Right cardiac atrium (tissue), 5 donors: ENCODE measurements at regions not wholly inside any gene's neighbourhood (a gene's known extent, or its start where the extent isn't known, plus 50 kb on each side); places are given as distances from the start of the nearest gene placed in this dataset.
"Not testable (repeated sequence)": the region's sequence is repeated elsewhere in the genome, so short reads cannot be mapped to it uniquely, and the experiment has no call there.

ENCODE experiments used
- ATAC-seq, 2 donors: fragments of 200-7000 bp; cut with Tn5 transposase; one replicate each; pipeline versions ENCODE4 v1.8.0 to v1.9.1; 2020; ENCODE audit warnings: moderate library complexity in 2 of 2, mild to moderate bottlenecking in 1 of 2
- DNase-seq, 3 donors: peaks; one replicate each; pipeline ENCODE4 v3.0.0-alpha.2; 2020
- H3K27ac ChIP-seq: one replicate; pipeline ENCODE4 v1.5.1; 2013; ENCODE audit warnings: mild to moderate bottlenecking, low read length, control low read depth, moderate library complexity
- H3K27me3 ChIP-seq: one replicate; pipeline ENCODE4 v1.6.1; 2013; ENCODE audit not compliant: control insufficient read depth, insufficient read depth
- H3K4me1 ChIP-seq: one replicate; pipeline ENCODE4 v1.6.1; 2013; ENCODE audit warnings: low read length; ENCODE audit not compliant: control insufficient read depth, insufficient read depth
- H3K4me3 ChIP-seq: one replicate; pipeline ENCODE4 v1.5.1; 2013; ENCODE audit warnings: low read length, control low read depth
- H3K9me3 ChIP-seq: one replicate; pipeline ENCODE4 v1.6.1; 2013; ENCODE audit warnings: low read length; ENCODE audit not compliant: control insufficient read depth
- whole genome bisulfite sequencing: extraction: QIAGEN DNeasy Blood & Tissue Kit; methylation state at CpG from one replicate; pipeline ENCODE4 v1.1.7; 2013; 5-methylcytosine and 5-hydroxymethylcytosine counted together
- intact Hi-C, 4 donors: fragments of 100-400 bp; cut with DNase I; formaldehyde crosslinking; loops; one replicate each; pipeline versions ENCODE4 v1.11.0 to v1.14.0; 2022 to 2023
- donor health status: healthy with polysubstance abuse.
- donor health status: DM: no; HTN: yes; CAD: no.
- donor health status: DM: no; HTN: no; CAD: no.
- donor health status: DM: no; HTN: yes; CAD: no; lungs with severe emphysema.
- donor health status: DM: yes; HTN: yes; CAD: no.

- intact Hi-C loops, result no loop called here
- WGBS, result 2% methylated on average over 47 of the region's 47 CpGs
- H3K4me1 ChIP-seq, result no peaks in the 10 kb centered on the region
- peak overlapping the region; percentile 38 for H3K4me3 ChIP-seq
- DNase-seq (peak; percentile 37 to 82 (median 79)), ATAC-seq (peak; percentile 64 to 66)
- no peak overlapping the region for H3K27ac ChIP-seq
- no peaks in the 10 kb centered on the region for H3K9me3 ChIP-seq
- no peaks in the 10 kb centered on the region for H3K27me3 ChIP-seq
These were observed 68.4 kb upstream of the SSBP3 start for GRCh38 chr1:54474310-54475251.

- ATAC-seq, result no peak
- no peak overlapping the region for H3K27ac ChIP-seq
- H3K27me3 ChIP-seq, result no peaks in the 10 kb centered on the region
- WGBS, result 80% methylated on average over 7 of the region's 7 CpGs
- H3K4me3 ChIP-seq, result no peak overlapping the region
- intact Hi-C loops, result no loop called here
- H3K9me3 ChIP-seq, result no peaks in the 10 kb centered on the region
- no peak for DNase-seq
- H3K4me1 ChIP-seq, result no peaks in the 10 kb centered on the region
These were observed 65.4 kb upstream of the SSBP3 start for GRCh38 chr1:54471588-54471987.

- ATAC-seq, DNase-seq, H3K27ac ChIP-seq, H3K4me3 ChIP-seq, H3K4me1 ChIP-seq, intact Hi-C loops, H3K9me3 ChIP-seq, H3K27me3 ChIP-seq: not testable (repeated sequence)
- 90% methylated on average over 2 of the region's 2 CpGs for WGBS
These were observed 63.2 kb upstream of the SSBP3 start for GRCh38 chr1:54469444-54469843.

GRCh38 chr1:54468288-54469084 is 62.3 kb upstream of the SSBP3 start:
- H3K4me3 ChIP-seq, ATAC-seq, H3K9me3 ChIP-seq, H3K27ac ChIP-seq, H3K27me3 ChIP-seq, intact Hi-C loops, DNase-seq, H3K4me1 ChIP-seq: not testable (repeated sequence)
- 96% methylated on average over 5 of the region's 5 CpGs for WGBS

- Histone ChIP-seq H3K4me1 (peaks cover 5% of the 10 kb centered on the region), H3K9me3 (no peaks in the 10 kb centered on the region), H3K4me3 (no peak overlapping the region), H3K27me3 (no peaks in the 10 kb centered on the region), H3K27ac (no peak overlapping the region)
- ATAC-seq (peak in 1 of 2 donors; percentile 36), DNase-seq (peak in 1 of 3 donors; percentile 60)
- intact Hi-C loops, result no loop called here
- 27% methylated on average over 5 of the region's 5 CpGs for WGBS
These were observed 59.2 kb upstream of the SSBP3 start for GRCh38 chr1:54465351-54465811.

- ATAC-seq (peak in 1 of 2 donors; percentile 55), DNase-seq (no peak)
- intact Hi-C loops, result no loop called here
- peaks cover 8% of the 10 kb centered on the region for H3K4me1 ChIP-seq
- no peaks in the 10 kb centered on the region for H3K27me3 ChIP-seq
- no peak overlapping the region for H3K4me3 ChIP-seq
- H3K9me3 ChIP-seq, result no peaks in the 10 kb centered on the region
- H3K27ac ChIP-seq, result no peak overlapping the region
- WGBS, result 67% methylated on average over 9 of the region's 9 CpGs
These were observed 58.4 kb upstream of the SSBP3 start for GRCh38 chr1:54464477-54465146.

GRCh38 chr1:54464031-54464476 is 57.9 kb upstream of the SSBP3 start:
- 75% methylated on average over 7 of the region's 7 CpGs for WGBS
- H3K4me3 ChIP-seq, result no peak overlapping the region
- DNase-seq (no peak), ATAC-seq (no peak)
- no peak overlapping the region for H3K27ac ChIP-seq
- H3K27me3 ChIP-seq, result no peaks in the 10 kb centered on the region
- intact Hi-C loops, result no loop called here
- no peaks in the 10 kb centered on the region for H3K9me3 ChIP-seq
- peaks cover 8% of the 10 kb centered on the region for H3K4me1 ChIP-seq

- 65% methylated on average over 10 of the region's 10 CpGs for WGBS
- H3K4me3 ChIP-seq, result no peak overlapping the region
- no peaks in the 10 kb centered on the region for H3K27me3 ChIP-seq
- DNase-seq, result no peak
- no peaks in the 10 kb centered on the region for H3K9me3 ChIP-seq
- intact Hi-C loops, result no loop called here
- ATAC-seq, result no peak
- H3K4me1 ChIP-seq, result peaks cover 8% of the 10 kb centered on the region
- H3K27ac ChIP-seq, result no peak overlapping the region
These were observed 57.3 kb upstream of the SSBP3 start for GRCh38 chr1:54463259-54464030.

GRCh38 chr1:54462597-54463258 is 56.5 kb upstream of the SSBP3 start:
- no peaks in the 10 kb centered on the region for H3K27me3 ChIP-seq
- DNase-seq (no peak), ATAC-seq (no peak)
- no peak overlapping the region for H3K4me3 ChIP-seq
- no peaks in the 10 kb centered on the region for H3K9me3 ChIP-seq
- peaks cover 8% of the 10 kb centered on the region for H3K4me1 ChIP-seq
- H3K27ac ChIP-seq, result no peak overlapping the region
- intact Hi-C loops, result no loop called here
- 83% methylated on average over 13 of the region's 13 CpGs for WGBS
